ENCODE measurements at regions not wholly inside any gene's neighbourhood (a gene's known extent, or its start where the extent isn't known, plus 50 kb on each side); places are given as distances from the start of the nearest gene placed in this dataset.

GRCh38 chr10:28806951-28807759 lies 129.8 kb downstream of the BAMBI start:
- no peak for TF ChIP-seq CTCF (IDR thresholded peaks at IDR 0.05)
- TF ChIP-seq POLR2A (IDR thresholded peaks at IDR 0.05), result no peak

Measured in lower leg skin (tissue), 3 donors.